ENCODE measurements at regions not wholly inside any gene's neighbourhood (a gene's known extent, or its start where the extent isn't known, plus 50 kb on each side); places are given as distances from the start of the nearest gene placed in this dataset.

DNA sequence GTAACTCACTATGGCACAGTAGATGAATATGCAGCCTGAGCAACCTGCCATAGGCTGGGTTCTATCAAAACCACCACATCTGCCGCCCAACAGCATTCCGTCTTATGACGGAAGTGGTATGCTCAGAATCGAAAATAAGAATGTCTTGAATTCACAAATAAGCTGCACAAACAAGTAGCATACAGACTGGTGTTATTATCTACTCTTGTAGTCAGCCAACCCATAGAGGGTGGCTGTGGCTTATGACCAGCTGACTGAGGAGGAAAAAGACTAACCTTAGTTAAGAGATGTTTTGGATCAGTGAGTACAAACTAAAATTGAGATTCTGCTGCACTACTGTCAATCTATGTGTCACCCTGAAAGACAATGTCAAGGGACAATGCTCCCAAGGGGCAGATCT is 1255.1 kb upstream of the EYS start:
- H3K27ac ChIP-seq: no peak overlapping the region
- in situ Hi-C loops (cut with MboI; ENCODE audit: low pct_ligation_motif_present in 1 of 4, low pct_unique_long_range_greater_than_20kb in 1 of 4, low sequenced_read_pairs in 3 of 4) (no loop called here), intact Hi-C loops (cut with DNase I; ENCODE audit: low total_unique reads) (no loop called here)
- no peak for DNase-seq
- no peak for TF ChIP-seq POLR2A (IDR thresholded peaks at IDR 0.05)
- TF ChIP-seq, protein P1, sequence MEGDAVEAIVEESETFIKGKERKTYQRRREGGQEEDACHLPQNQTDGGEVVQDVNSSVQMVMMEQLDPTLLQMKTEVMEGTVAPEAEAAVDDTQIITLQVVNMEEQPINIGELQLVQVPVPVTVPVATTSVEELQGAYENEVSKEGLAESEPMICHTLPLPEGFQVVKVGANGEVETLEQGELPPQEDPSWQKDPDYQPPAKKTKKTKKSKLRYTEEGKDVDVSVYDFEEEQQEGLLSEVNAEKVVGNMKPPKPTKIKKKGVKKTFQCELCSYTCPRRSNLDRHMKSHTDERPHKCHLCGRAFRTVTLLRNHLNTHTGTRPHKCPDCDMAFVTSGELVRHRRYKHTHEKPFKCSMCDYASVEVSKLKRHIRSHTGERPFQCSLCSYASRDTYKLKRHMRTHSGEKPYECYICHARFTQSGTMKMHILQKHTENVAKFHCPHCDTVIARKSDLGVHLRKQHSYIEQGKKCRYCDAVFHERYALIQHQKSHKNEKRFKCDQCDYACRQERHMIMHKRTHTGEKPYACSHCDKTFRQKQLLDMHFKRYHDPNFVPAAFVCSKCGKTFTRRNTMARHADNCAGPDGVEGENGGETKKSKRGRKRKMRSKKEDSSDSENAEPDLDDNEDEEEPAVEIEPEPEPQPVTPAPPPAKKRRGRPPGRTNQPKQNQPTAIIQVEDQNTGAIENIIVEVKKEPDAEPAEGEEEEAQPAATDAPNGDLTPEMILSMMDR (IDR thresholded peaks at IDR 0.05): no peak
- no peak for TF ChIP-seq EP300 (IDR thresholded peaks at IDR 0.05; ENCODE audit: low read depth)
- TF ChIP-seq POLR2AphosphoS5 (IDR thresholded peaks at IDR 0.05): no peak
- H3K4me3 ChIP-seq: no peak overlapping the region
- peaks cover 0 to 5% of the 10 kb centered on the region in 2 donors for H3K9me3 ChIP-seq
- H3K4me1 ChIP-seq: no peaks in the 10 kb centered on the region
- 90 to 96% methylated on average over 4 of the region's 4 CpGs for WGBS, 2 donors (ENCODE audit: low coverage in 1 of 2)
- H3K36me3 ChIP-seq: no peaks in the 10 kb centered on the region
- no peaks in the 10 kb centered on the region for H3K27me3 ChIP-seq

GRCh38 chr6:66961191-66961590 is 1254.2 kb upstream of the EYS start:
- intact Hi-C loops (cut with DNase I; ENCODE audit: low total_unique reads): no loop called here
- in situ Hi-C loops (cut with MboI; ENCODE audit: low pct_ligation_motif_present in 1 of 4, low pct_unique_long_range_greater_than_20kb in 1 of 4, low sequenced_read_pairs in 3 of 4): no loop called here
- Histone ChIP-seq H3K9me3 (peaks cover 0 to 5% of the 10 kb centered on the region in 2 donors), H3K36me3 (no peaks in the 10 kb centered on the region), H3K4me1 (no peaks in the 10 kb centered on the region), H3K27me3 (no peaks in the 10 kb centered on the region), H3K4me3 (no peak overlapping the region), H3K27ac (no peak overlapping the region)
- TF ChIP-seq EP300 (IDR thresholded peaks at IDR 0.05; ENCODE audit: low read depth): no peak
- no peak for TF ChIP-seq POLR2AphosphoS5 (IDR thresholded peaks at IDR 0.05)
- DNase-seq: no peak

DNA sequence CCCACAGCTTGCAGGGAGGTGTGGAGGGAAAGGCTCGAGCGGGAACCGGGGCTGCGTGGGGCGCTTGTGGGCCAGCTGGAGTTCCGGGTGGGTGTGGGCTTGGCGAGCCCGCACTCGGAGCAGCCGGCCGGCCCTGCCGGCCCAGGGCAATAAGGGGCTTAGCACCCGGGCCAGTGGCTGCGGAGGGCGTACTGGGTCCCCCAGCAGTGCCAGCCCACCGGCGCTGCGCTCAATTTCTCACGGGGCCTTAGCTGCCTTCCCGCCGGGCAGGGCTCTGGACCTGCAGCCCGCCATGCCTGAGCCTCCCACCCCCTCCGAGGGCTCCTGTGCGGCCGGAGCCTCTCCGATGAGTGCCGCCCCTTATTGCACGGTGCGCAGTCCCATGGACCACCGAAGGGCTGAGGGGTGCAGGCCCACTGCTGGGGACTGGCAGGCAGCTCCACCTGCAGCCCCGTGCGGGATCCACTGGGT is 1242.2 kb upstream of the EYS start:
- no peak for DNase-seq
- Histone ChIP-seq H3K9me3 (no peaks in the 10 kb centered on the region), H3K36me3 (no peaks in the 10 kb centered on the region), H3K4me3 (no peak overlapping the region), H3K4me1 (no peaks in the 10 kb centered on the region), H3K27ac (no peak overlapping the region), H3K27me3 (no peaks in the 10 kb centered on the region)
- TF ChIP-seq, protein P1 (IDR thresholded peaks at IDR 0.05): no peak
- TF ChIP-seq EP300 (IDR thresholded peaks at IDR 0.05; ENCODE audit: low read depth): no peak
- TF ChIP-seq POLR2AphosphoS5 (IDR thresholded peaks at IDR 0.05): no peak
- no peak for TF ChIP-seq POLR2A (IDR thresholded peaks at IDR 0.05)
- in situ Hi-C loops (cut with MboI; ENCODE audit: low pct_ligation_motif_present in 1 of 4, low pct_unique_long_range_greater_than_20kb in 1 of 4, low sequenced_read_pairs in 3 of 4) (no loop called here), intact Hi-C loops (cut with DNase I; ENCODE audit: low total_unique reads) (no loop called here)
- WGBS, 2 donors (ENCODE audit: low coverage in 1 of 2): 96% methylated on average over 27 of the region's 32 CpGs; no CpG with 5 or more reads in 1 of the 2 donors

DNA sequence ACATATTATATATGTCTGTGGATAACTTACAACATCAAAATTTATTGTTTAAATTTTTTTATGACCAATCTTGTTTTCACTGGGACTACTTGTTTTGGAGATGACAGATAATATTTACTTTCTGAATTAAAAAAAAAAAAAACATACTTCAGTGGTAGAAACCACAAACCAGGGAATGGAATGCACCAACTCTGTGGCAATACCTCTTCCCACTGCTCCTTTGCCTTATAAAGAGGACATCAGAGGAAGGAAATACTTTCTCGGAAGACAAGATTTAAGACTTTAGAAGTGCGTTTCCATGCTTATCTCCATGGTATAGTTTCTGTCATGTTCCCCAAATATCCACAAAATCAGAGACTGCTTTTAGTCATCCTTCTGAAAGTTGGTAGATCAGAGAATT is 1241.1 kb upstream of the EYS start:
- intact Hi-C loops (cut with DNase I; ENCODE audit: low total_unique reads): no loop called here

More for the DNA sequence above, 1241.1 kb upstream of the EYS start:
- no peak for DNase-seq
- Histone ChIP-seq H3K27ac (no peak overlapping the region), H3K4me3 (no peak overlapping the region), H3K36me3 (no peaks in the 10 kb centered on the region), H3K9me3 (no peaks in the 10 kb centered on the region), H3K4me1 (no peaks in the 10 kb centered on the region), H3K27me3 (no peaks in the 10 kb centered on the region)
- TF ChIP-seq EP300 (IDR thresholded peaks at IDR 0.05; ENCODE audit: low read depth): no peak
- TF ChIP-seq, protein P1 (IDR thresholded peaks at IDR 0.05): no peak
- TF ChIP-seq POLR2AphosphoS5 (IDR thresholded peaks at IDR 0.05): no peak
- no peak for TF ChIP-seq POLR2A (IDR thresholded peaks at IDR 0.05)
- 52 to 87% methylated on average over 2 of the region's 2 CpGs for WGBS, 2 donors (ENCODE audit: low coverage in 1 of 2)
- in situ Hi-C loops (cut with MboI; ENCODE audit: low pct_ligation_motif_present in 1 of 4, low pct_unique_long_range_greater_than_20kb in 1 of 4, low sequenced_read_pairs in 3 of 4): no loop called here
